ENCODE measurements at regions not wholly inside any gene's neighbourhood (a gene's known extent, or its start where the extent isn't known, plus 50 kb on each side); places are given as distances from the start of the nearest gene placed in this dataset.

DNA sequence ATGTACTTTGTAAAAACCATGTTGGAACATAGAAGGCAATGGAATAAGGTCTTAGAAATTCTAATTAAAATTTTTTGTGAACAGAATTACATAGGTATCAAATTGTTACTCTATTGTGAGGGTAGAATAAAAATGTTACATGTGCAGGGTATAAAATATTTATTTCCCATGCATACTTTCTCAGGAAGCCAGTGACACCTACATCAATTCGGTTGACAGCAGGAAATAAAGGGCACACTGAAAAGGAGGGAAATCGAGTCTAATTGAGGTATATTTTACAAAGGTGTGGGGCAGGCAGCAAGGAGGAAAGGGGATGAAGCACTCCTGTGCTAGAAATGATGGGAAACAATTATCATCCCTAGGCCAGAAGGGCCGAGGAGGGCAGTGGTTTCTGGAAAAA is 244.9 kb downstream of the C7orf25 start:
- TF ChIP-seq, protein P1, sequence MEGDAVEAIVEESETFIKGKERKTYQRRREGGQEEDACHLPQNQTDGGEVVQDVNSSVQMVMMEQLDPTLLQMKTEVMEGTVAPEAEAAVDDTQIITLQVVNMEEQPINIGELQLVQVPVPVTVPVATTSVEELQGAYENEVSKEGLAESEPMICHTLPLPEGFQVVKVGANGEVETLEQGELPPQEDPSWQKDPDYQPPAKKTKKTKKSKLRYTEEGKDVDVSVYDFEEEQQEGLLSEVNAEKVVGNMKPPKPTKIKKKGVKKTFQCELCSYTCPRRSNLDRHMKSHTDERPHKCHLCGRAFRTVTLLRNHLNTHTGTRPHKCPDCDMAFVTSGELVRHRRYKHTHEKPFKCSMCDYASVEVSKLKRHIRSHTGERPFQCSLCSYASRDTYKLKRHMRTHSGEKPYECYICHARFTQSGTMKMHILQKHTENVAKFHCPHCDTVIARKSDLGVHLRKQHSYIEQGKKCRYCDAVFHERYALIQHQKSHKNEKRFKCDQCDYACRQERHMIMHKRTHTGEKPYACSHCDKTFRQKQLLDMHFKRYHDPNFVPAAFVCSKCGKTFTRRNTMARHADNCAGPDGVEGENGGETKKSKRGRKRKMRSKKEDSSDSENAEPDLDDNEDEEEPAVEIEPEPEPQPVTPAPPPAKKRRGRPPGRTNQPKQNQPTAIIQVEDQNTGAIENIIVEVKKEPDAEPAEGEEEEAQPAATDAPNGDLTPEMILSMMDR (IDR thresholded peaks at IDR 0.05): no peak
- no peak for TF ChIP-seq POLR2A (IDR thresholded peaks at IDR 0.05)
- TF ChIP-seq EP300 (IDR thresholded peaks at IDR 0.05): no peak

All from suprapubic skin (tissue), 3 donors.